K562 (cell line): ENCODE measurements at regions not wholly inside any gene's neighbourhood (a gene's known extent, or its start where the extent isn't known, plus 50 kb on each side); places are given as distances from the start of the nearest gene placed in this dataset.

ENCODE experiments used
- ATAC-seq: fragments of 200-7000 bp; cut with Tn5 transposase; 3 replicates; pipeline ENCODE4 v1.9.1; 2020; ENCODE audit warnings: moderate library complexity
- BruUV-seq: library from RNA; stranded (reverse); fragments of 400-500 nt; replicated peaks from 2 replicates; lab custom pipeline; 2021; lab: Mats Ljungman, UMichigan
- CTCF ChIA-PET: fragments of 300-600 bp; formaldehyde crosslinking; extraction: SDS; loops from one replicate; lab custom pipeline; 2021; ENCODE audit warnings: low intra/inter-chr PET ratio; lab: Yijun Ruan, JAX
- POLR2A ChIA-PET: fragments of 300-600, 350-650 bp; sonication (Branson Sonifier 250); formaldehyde crosslinking; extraction: SDS; loops from one replicate; lab custom pipeline; 2021; ENCODE audit warnings: antibody characterized with exemption, inconsistent platforms; lab: Yijun Ruan, JAX
- DNase-seq, 4 experiments: peaks; one replicate each; pipeline versions ENCODE4 v3.0.0 to v3.0.0-alpha.2; 2011 to 2018; ENCODE audit warnings: low spot score in 3 of 4, mixed read lengths in 3 of 4; ENCODE audit errors: extremely low read depth in 1 of 4
- FAIRE-seq: peaks from 2 replicates; lab custom pipeline; 2011; peaks lifted over from hg19 to GRCh38; lab: Jason Lieb, UNC
- H2AFZ ChIP-seq: 2 replicates; pipeline ENCODE4 v1.6.0; 2011; ENCODE audit warnings: low read depth, low read length, control low read depth, inconsistent platforms
- H3K27ac ChIP-seq: fragments of 200-600 bp; 3 replicates; pipeline ENCODE4 v1.8.0; 2011; ENCODE audit warnings: low read depth, mild to moderate bottlenecking, control low read depth, inconsistent platforms, low read length, moderate library complexity, mixed read lengths; ENCODE audit errors: extremely low read depth
- H3K27me3 ChIP-seq, 2 experiments: fragments of 300-600 bp in 1 of 2; 2 replicates in 1 of 2; 3 replicates in 1 of 2; pipeline versions ENCODE4 v1.6.0 to v1.8.0; 2011; ENCODE audit warnings: inconsistent platforms in 2 of 2, low read length in 2 of 2, mild to moderate bottlenecking in 1 of 2, mixed read lengths in 1 of 2, moderate library complexity in 1 of 2; ENCODE audit not compliant: control insufficient read depth in 2 of 2, insufficient read depth in 2 of 2
- H3K36me3 ChIP-seq: fragments of 300-600 bp; 3 replicates; pipeline ENCODE4 v1.8.0; 2011; ENCODE audit warnings: mild to moderate bottlenecking, low read length, inconsistent platforms; ENCODE audit not compliant: control insufficient read depth, insufficient read depth
- H3K4me1 ChIP-seq, 2 experiments: fragments of 200-600 bp in 1 of 2; replicated peaks in 1 of 2; 2 replicates in 1 of 2; 3 replicates in 1 of 2; pipeline versions ENCODE4 v1.5.1 to v1.8.0; 2011; ENCODE audit warnings: inconsistent platforms in 2 of 2, low read length in 2 of 2, mild to moderate bottlenecking in 1 of 2, mixed read lengths in 1 of 2, moderate library complexity in 1 of 2; ENCODE audit not compliant: control insufficient read depth in 2 of 2, insufficient read depth in 2 of 2
- H3K4me2 ChIP-seq: 2 replicates; pipeline ENCODE4 v1.6.1; 2011; ENCODE audit warnings: low read length, control low read depth, inconsistent platforms, mixed read lengths; ENCODE audit not compliant: insufficient read depth
- H3K4me3 ChIP-seq: fragments of 200-600 bp; sonication (generic), shearing (Covaris generic); 2 replicates; pipeline ENCODE4 v1.5.1; 2016; ENCODE audit warnings: control low read depth, inconsistent platforms
- H3K79me2 ChIP-seq: fragments of 200-600 bp; 3 replicates; pipeline ENCODE4 v1.8.0; 2011; ENCODE audit warnings: low read length, inconsistent platforms; ENCODE audit not compliant: control insufficient read depth, insufficient read depth
- H3K9ac ChIP-seq, 2 experiments: 2 replicates each; pipeline versions ENCODE4 v1.6.0 to v1.6.1; 2011; ENCODE audit warnings: low read depth in 2 of 2, low read length in 2 of 2, control low read depth in 1 of 2, inconsistent platforms in 1 of 2, mild to moderate bottlenecking in 1 of 2, mixed read lengths in 1 of 2; ENCODE audit not compliant: insufficient read depth in 1 of 2
- H3K9me1 ChIP-seq: one replicate; pipeline ENCODE4 v1.6.0; 2011; ENCODE audit warnings: inconsistent platforms, mild to moderate bottlenecking, low read length, moderate library complexity; ENCODE audit not compliant: control insufficient read depth, insufficient read depth
- H3K9me3 ChIP-seq: replicated peaks from 2 replicates; pipeline ENCODE4 v1.5.1; 2011; ENCODE audit warnings: low read depth, low read length, inconsistent platforms; ENCODE audit not compliant: control insufficient read depth, insufficient read depth
- H4K20me1 ChIP-seq: replicated peaks from 2 replicates; pipeline ENCODE4 v1.6.1; 2011; ENCODE audit warnings: low read length, inconsistent platforms, mixed read lengths; ENCODE audit not compliant: control insufficient read depth, insufficient read depth
- CBFA2T2 ChIP-seq: fragments of 450-650 bp; conservative IDR thresholded peaks from 2 replicates; pipeline ENCODE4 v1.6.1; 2017; ENCODE audit warnings: mild to moderate bottlenecking
- CREM ChIP-seq: IDR thresholded peaks from 2 replicates; pipeline ENCODE4 v1.6.1; 2014; ENCODE audit warnings: antibody characterized with exemption, low read depth
- DIDO1 ChIP-seq: fragments of 450-650 bp; IDR thresholded peaks from 2 replicates; pipeline ENCODE4 v1.6.1; 2016; ENCODE audit warnings: low read depth, missing biosample characterization, missing genetic modification characterization
- TGIF2 ChIP-seq: sonication (generic); formaldehyde crosslinking; IDR thresholded peaks from 2 replicates; pipeline ENCODE4 v1.8.1; 2022; ENCODE audit warnings: mild to moderate bottlenecking, missing genetic modification reagents, moderate library complexity
- ZBTB17 ChIP-seq: fragments of 450-650 bp; formaldehyde crosslinking; IDR thresholded peaks from 2 replicates; pipeline ENCODE4 v1.4.0; 2020; ENCODE audit warnings: mild to moderate bottlenecking
- ZC3H8 ChIP-seq: fragments of 450-650 bp; IDR thresholded peaks from 2 replicates; pipeline ENCODE4 v1.6.1; 2017
- ZNF175 ChIP-seq: fragments of 200-800 bp; sonication (Bioruptor generic); IDR thresholded peaks from 2 replicates; pipeline ENCODE4 v1.6.1; 2016; ENCODE audit warnings: low read depth, mild to moderate bottlenecking, missing genetic modification characterization, missing compliant biosample characterization
- ZNF24 ChIP-seq: fragments of 450-650 bp; IDR thresholded peaks from 2 replicates; pipeline ENCODE4 v1.6.1; 2016
- WGBS: fragments of 100-300 bp; shearing (Covaris generic); methylation state at CpG from one replicate; pipeline ENCODE4 v1.1.6; 2016; ENCODE audit warnings: low coverage, mixed read lengths; ENCODE audit not compliant: insufficient coverage; ENCODE audit errors: missing lambda C conversion rate; 5-methylcytosine and 5-hydroxymethylcytosine counted together
- in situ Hi-C: fragments of 300-500 bp; cut with MboI; formaldehyde crosslinking; loops from 4 replicates; pipeline ENCODE4 v1.15.0; 2018; ENCODE audit warnings: inconsistent platforms, mixed read lengths
- intact Hi-C: fragments of 100-400 bp; cut with micrococcal nuclease; formaldehyde crosslinking; loops from 2 replicates; pipeline ENCODE4 v1.14.2; 2022

- TF ChIP-seq TGIF2 (CRISPR knock-in tag) (no peak), ZNF175 (CRISPR knock-in tag) (no peak)
Measured at GRCh38 chr7:135853008-135853407, 104.4 kb upstream of the FAM180A start (continued).

GRCh38 chr7:135847242-135847641, 98.6 kb upstream of the FAM180A start:
- ATAC-seq, result no peak
- no peak overlapping the region for H3K27ac ChIP-seq
- 0 out of 5 replicates have a peak, but pooled peaks cover 3 to 4% of the 10 kb centered on the region in 2 experiments for H3K27me3 ChIP-seq
- H3K4me2 ChIP-seq, result no peak overlapping the region
- H3K9me1 ChIP-seq, result no peaks in the 10 kb centered on the region
- in situ Hi-C loops, result no loop called here
- no peak overlapping the region for H2AFZ ChIP-seq
- FAIRE-seq, result no peak
- H3K9ac ChIP-seq, result no peak overlapping the region
- H3K4me3 ChIP-seq, result no peak overlapping the region
- DNase-seq, result no peak
- no peaks in the 10 kb centered on the region for H3K4me1 ChIP-seq
- WGBS, result 15% methylated on average over 2 of the region's 2 CpGs
- POLR2A ChIA-PET, result interaction anchor here (0.6 to 0.9 kb wide), 2 partner anchors 18 to 101 kb away, joined by 3 read pairs; no protein-coding TSS in a partner anchor
- CTCF ChIA-PET, result no interaction called here
- BruUV-seq, result no TSS peak
- no peaks in the 10 kb centered on the region for H3K79me2 ChIP-seq
- no peaks in the 10 kb centered on the region for H4K20me1 ChIP-seq
- H3K36me3 ChIP-seq, result no peaks in the 10 kb centered on the region
- intact Hi-C loops, result no loop called here
- H3K9me3 ChIP-seq, result no peaks in the 10 kb centered on the region
- no peak for TF ChIP-seq ZC3H8
- TF ChIP-seq CBFA2T2, result no peak
- TF ChIP-seq DIDO1 (tag), result no peak
- TF ChIP-seq ZNF24, result no peak
- TF ChIP-seq ZBTB17 (CRISPR knock-in tag), result no peak
- no peak for TF ChIP-seq CREM
